Endothelial cell of umbilical vein (primary cell): ENCODE measurements at regions not wholly inside any gene's neighbourhood (a gene's known extent, or its start where the extent isn't known, plus 50 kb on each side); places are given as distances from the start of the nearest gene placed in this dataset.

Experiments
- GATA2 ChIP-seq: IDR thresholded peaks from 2 replicates; pipeline ENCODE4 v1.7.0; 2011; ENCODE audit warnings: low read depth, mild to moderate bottlenecking, moderate library complexity, mixed read lengths, low read length; ENCODE audit not compliant: insufficient read length, insufficient read depth
- JUN ChIP-seq: IDR thresholded peaks from 2 replicates; pipeline ENCODE4 v1.6.1; 2011; ENCODE audit warnings: borderline replicate concordance, low read depth; ENCODE audit not compliant: insufficient read length, insufficient read depth
- TF ChIP-seq, protein P1 (sequence below): IDR thresholded peaks from 2 replicates; pipeline ENCODE4 v1.6.1; 2011; ENCODE audit not compliant: insufficient read depth, insufficient read length
- TF ChIP-seq, protein P2 (sequence below), 2 donors: IDR thresholded peaks; 1 replicate in 1 of 2; 2 replicates in 1 of 2; pipeline ENCODE4 v1.5.1; 2011; ENCODE audit warnings: low read length in 2 of 2, mild to moderate bottlenecking in 2 of 2, moderate library complexity in 2 of 2, control low read depth in 1 of 2, inconsistent platforms in 1 of 2, low read depth in 1 of 2; ENCODE audit not compliant: insufficient read depth in 1 of 2; ENCODE audit errors: extremely low read depth in 1 of 2

DNA sequence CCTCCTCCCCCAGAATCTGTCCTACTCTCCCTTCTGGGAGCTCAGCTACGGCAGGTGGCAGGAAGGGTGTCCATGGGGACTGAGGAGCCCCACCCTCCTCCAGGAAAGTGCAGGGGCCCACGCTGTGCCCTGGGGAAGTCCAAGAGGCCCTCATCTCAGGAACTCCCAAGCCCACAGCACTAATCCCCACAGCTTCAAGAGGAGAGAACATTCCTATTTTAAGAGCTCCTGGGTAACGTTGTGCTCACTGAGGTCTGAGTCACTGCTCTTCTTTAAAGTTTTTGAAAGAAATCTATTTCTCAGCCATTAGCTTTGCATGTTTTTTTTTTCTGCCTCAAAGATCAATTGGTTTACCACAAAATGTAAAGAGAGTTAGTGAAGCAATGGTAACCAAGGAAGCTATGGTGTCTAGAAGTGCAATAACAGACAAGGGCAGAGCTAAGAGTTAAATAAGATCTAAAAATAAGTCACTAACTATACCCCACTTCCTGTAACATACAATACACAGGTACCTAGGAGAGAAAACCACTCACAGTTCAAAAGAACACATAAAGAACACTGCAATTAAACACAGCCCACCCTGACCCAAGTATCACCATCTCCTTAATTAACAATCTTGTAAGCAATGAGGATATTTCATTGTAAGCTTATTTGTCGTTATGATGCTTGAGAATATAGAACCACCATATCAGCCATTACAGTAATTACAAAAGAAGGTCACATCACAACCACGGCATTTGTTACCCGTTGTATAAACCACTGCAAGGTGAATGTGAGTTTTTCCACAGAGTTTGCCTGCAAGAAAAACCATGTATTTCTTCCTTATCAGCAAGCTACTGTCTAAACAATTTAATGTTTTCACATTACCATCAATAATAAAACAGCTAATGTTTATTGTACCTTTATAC is 382.3 kb upstream of the SLC30A5 start:
- TF ChIP-seq GATA2 = no peak
- TF ChIP-seq, protein P1, sequence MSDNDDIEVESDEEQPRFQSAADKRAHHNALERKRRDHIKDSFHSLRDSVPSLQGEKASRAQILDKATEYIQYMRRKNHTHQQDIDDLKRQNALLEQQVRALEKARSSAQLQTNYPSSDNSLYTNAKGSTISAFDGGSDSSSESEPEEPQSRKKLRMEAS = no peak
- no peak for TF ChIP-seq JUN
- TF ChIP-seq, protein P2, sequence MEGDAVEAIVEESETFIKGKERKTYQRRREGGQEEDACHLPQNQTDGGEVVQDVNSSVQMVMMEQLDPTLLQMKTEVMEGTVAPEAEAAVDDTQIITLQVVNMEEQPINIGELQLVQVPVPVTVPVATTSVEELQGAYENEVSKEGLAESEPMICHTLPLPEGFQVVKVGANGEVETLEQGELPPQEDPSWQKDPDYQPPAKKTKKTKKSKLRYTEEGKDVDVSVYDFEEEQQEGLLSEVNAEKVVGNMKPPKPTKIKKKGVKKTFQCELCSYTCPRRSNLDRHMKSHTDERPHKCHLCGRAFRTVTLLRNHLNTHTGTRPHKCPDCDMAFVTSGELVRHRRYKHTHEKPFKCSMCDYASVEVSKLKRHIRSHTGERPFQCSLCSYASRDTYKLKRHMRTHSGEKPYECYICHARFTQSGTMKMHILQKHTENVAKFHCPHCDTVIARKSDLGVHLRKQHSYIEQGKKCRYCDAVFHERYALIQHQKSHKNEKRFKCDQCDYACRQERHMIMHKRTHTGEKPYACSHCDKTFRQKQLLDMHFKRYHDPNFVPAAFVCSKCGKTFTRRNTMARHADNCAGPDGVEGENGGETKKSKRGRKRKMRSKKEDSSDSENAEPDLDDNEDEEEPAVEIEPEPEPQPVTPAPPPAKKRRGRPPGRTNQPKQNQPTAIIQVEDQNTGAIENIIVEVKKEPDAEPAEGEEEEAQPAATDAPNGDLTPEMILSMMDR (IDR thresholded peaks at IDR 0.05; ENCODE audit: extremely low read depth in 1 of 2, insufficient read depth in 1 of 2, low read depth in 1 of 2, low read length in 2 of 2) = no peak
